Natural killer cell treated with Interleukin-12 subunit alpha and Interleukin-12 subunit beta and Interleukin-15 and Interleukin-18, amount 100 ng/mL, for 72 hours (primary cell): ENCODE measurements at regions not wholly inside any gene's neighbourhood (a gene's known extent, or its start where the extent isn't known, plus 50 kb on each side); places are given as distances from the start of the nearest gene placed in this dataset.

Experiments
- ATAC-seq, 2 donors: fragments of 150-1000 bp; cut with Tn5 transposase in 1 of 2; sonication (Bioruptor Pico), chemical (Tn5 transposase) in 1 of 2; 2 replicates each; pipeline ENCODE4 v1.10.0; 2021
- DNase-seq: peaks from one replicate; pipeline ENCODE4 v3.0.0; 2022; ENCODE audit warnings: low spot score
- H3K27ac Mint-ChIP-seq, 2 donors: 1 replicate in 1 of 2; 2 replicates in 1 of 2; pipeline ENCODE4 v1.8.0; 2022; ENCODE audit warnings: mixed read lengths in 2 of 2, mild to moderate bottlenecking in 1 of 2, moderate library complexity in 1 of 2
- H3K27me3 Mint-ChIP-seq, 2 donors: 1 replicate in 1 of 2; 2 replicates in 1 of 2; pipeline ENCODE4 v1.8.0; 2022; ENCODE audit warnings: mixed read lengths in 2 of 2
- H3K36me3 Mint-ChIP-seq: one replicate; pipeline ENCODE4 v1.8.0; 2022; ENCODE audit warnings: mixed read lengths
- H3K4me1 Mint-ChIP-seq, 2 donors: 1 replicate in 1 of 2; 2 replicates in 1 of 2; pipeline ENCODE4 v1.8.0; 2022; ENCODE audit warnings: low read depth in 2 of 2, mixed read lengths in 2 of 2, mild to moderate bottlenecking in 1 of 2
- H3K4me3 Mint-ChIP-seq: one replicate; pipeline ENCODE4 v1.8.0; 2022; ENCODE audit warnings: mixed read lengths
- H3K9me3 Mint-ChIP-seq: 2 replicates; pipeline ENCODE4 v1.8.0; 2022; ENCODE audit warnings: mixed read lengths

DNA sequence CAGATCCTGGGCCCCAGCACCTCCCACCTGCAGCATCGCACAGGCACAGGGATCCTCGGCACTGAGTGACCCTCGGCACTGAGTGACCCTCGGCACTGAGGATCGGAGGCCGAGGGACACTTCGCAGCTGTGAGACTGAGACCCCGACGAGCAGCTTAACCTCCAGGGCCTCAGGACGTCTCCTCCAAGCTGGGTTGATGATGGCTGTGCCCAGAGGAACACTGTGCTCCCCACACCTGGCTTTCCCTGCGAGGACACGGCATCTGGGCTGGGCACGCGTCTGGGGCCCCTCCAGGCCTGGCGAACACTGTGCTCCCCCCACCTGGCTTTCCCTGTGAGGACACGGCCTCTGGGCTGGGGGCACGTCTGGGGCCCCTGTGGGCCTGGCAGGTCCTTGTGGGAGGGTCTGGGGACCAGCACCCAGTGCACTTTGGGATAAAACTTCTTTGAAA, 158.3 kb upstream of the PPP2R2D start:
- Mint-ChIP-seq H3K9me3 (no peaks in the 10 kb centered on the region), H3K36me3 (no peaks in the 10 kb centered on the region), H3K27me3 (peaks cover 23 to 31% of the 10 kb centered on the region in 2 donors), H3K27ac (no peak overlapping the region), H3K4me1 (peaks cover 0 to 8% of the 10 kb centered on the region in 2 donors), H3K4me3 (no peak overlapping the region)
- ATAC-seq: no peak
- no peak for DNase-seq

DNA sequence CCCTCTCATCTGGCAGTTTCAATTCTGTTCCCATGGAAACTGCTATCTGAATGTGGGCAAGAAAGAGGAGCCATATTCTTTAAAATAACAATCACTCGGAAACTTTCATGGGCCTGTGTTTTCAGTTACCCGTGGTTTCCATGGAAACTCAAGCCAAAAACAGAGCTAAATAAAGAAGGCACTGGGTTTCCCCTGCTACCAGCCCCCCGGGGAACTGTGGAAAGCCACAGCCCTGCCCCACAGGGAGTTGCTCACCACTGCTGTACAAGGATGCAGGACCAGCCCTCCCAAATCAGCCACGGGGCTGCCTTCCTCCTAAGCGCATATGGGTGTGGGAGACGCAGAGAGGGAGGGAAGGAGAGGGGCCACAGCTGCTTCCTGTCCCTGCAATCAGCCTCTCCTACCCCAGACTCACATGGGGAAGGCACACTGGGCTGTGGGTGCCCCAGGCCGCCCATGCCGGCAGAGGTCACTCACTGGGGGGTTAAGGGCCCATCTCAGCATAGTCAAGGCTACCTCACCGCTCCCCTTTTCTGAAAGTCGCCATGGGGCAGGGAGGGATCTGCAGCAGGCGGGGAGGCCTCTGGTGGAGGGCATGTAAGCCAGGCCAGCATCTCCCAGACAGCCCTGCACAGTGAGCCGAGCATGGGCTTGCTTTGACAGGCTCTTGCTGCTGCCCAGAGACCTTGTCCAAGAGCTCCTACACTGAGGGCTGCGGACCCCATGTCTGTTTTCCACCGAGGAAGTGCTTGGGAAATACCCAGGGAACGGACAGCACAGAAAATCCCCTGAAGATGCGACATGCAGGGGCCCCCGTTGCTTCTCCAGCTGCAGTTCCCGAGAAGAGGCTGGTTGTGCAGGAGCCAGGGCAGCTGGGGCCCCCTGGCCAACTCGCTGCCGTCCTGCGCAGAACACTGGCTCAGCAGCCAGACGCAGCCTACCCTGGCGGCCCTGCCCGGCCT, 157.3 kb upstream of the PPP2R2D start:
- no peak overlapping the region for H3K4me3 Mint-ChIP-seq
- peak in 1 of 2 donors; percentile 21 for ATAC-seq
- DNase-seq: peak; percentile 15

DNA sequence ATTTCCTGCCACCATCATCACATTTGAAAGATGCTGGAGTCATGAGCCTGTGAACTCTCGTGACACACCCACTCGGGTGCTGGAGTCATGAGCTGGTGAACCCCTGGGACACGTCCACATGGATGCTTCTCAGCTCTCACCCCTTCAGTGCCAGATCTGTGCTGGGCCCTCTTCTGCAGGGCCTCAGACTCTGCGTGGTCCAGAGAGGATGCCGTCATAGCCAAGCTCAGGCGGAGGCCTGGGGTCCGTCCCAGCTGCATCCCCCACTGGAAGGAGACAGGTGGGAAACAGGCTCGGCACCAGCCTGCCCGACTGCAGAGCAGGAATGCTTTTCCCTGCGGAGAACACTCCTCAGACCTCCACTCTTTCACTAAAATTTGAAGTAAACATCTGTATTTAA, 156.5 kb upstream of the PPP2R2D start:
- peak; percentile 8 for DNase-seq
- Mint-ChIP-seq H3K9me3 (no peaks in the 10 kb centered on the region), H3K4me1 (peaks cover 0 to 6% of the 10 kb centered on the region in 2 donors), H3K36me3 (no peaks in the 10 kb centered on the region), H3K27ac (no peak overlapping the region), H3K27me3 (peaks cover 24 to 35% of the 10 kb centered on the region in 2 donors), H3K4me3 (no peak overlapping the region)
- no peak for ATAC-seq

More for the DNA sequence above, 157.3 kb upstream of the PPP2R2D start:
- Mint-ChIP-seq H3K36me3 (no peaks in the 10 kb centered on the region), H3K27me3 (peaks cover 22 to 34% of the 10 kb centered on the region in 2 donors), H3K9me3 (no peaks in the 10 kb centered on the region), H3K27ac (no peak overlapping the region), H3K4me1 (peaks cover 0 to 8% of the 10 kb centered on the region in 2 donors)

DNA sequence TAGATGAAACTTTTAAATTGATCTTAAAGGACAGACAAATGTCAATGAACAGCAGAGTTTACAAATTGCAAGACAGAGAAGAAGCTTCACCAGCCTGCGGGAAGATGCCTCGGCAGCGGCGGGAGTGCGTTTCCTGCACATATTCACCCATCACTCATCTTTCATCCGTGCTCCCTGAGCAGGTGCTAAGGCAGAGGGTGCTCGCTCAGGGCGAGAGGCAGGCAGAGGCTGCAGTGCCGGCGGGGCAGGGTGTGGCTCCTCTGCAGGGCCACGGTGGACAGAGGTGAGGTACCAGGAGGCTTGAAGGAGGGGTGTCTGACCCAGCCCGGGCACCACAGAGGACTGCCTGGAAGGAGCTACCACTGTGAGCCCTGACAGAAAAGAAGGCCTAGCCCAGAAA, 155.2 kb upstream of the PPP2R2D start:
- H3K27ac Mint-ChIP-seq: no peak overlapping the region
- ATAC-seq (no peak), DNase-seq (peak; percentile 31)
- H3K4me3 Mint-ChIP-seq: no peak overlapping the region
- peaks cover 20 to 25% of the 10 kb centered on the region in 2 donors for H3K27me3 Mint-ChIP-seq
- H3K36me3 Mint-ChIP-seq: no peaks in the 10 kb centered on the region
- H3K9me3 Mint-ChIP-seq: no peaks in the 10 kb centered on the region
- peaks cover 0 to 5% of the 10 kb centered on the region in 2 donors for H3K4me1 Mint-ChIP-seq

DNA sequence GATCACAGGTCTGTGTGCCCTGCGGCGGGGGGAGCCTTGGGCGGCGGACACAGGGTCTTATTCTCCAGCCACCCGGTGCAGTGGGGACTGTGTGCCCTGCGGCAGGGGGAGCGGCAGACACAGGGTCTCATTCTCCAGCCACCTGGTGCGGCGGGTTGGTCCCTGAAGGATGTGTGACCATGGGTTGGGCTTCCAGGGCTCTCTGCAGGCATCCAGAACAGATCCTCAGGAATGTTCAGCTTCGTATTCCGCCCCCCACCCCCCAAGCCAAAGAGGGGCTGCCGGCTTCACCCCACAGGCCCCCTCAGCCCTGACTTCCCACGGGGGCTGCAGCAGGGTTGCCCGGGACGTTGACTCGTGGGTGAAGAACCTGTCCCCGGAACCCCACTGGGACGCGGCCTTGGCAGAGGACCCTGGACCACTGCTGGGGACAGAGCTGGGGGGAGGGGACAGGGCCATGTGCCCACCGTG, 154.5 kb upstream of the PPP2R2D start:
- Mint-ChIP-seq H3K4me1 (peaks cover 0 to 5% of the 10 kb centered on the region in 2 donors), H3K4me3 (no peak overlapping the region), H3K27ac (no peak overlapping the region), H3K27me3 (peaks cover 20 to 25% of the 10 kb centered on the region in 2 donors), H3K9me3 (no peaks in the 10 kb centered on the region), H3K36me3 (no peaks in the 10 kb centered on the region)
- ATAC-seq (no peak), DNase-seq (peak; percentile 47)

DNA sequence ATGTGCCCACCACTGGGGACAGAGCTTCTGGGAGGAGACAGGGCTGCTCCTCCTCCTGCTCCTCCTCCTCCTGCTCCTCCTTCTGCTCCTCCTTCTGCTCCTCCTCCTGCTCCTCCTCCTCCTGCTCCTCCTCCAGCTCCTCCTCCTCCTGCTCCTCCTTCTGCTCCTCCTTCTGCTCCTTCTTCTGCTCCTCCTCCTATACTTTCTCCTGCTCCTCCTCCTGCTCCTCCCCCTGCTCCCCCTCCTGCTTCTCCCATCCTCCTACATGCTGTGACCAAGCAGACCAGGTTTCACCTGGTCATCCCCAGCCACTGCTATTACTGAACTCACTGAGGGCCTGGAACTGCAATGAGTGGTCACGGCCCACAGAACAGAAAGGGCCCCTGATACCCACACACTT, 154.0 kb upstream of the PPP2R2D start:
- H3K27ac Mint-ChIP-seq: no peak overlapping the region
- peaks cover 0 to 5% of the 10 kb centered on the region in 2 donors for H3K4me1 Mint-ChIP-seq
- no peak overlapping the region for H3K4me3 Mint-ChIP-seq
- H3K9me3 Mint-ChIP-seq: no peaks in the 10 kb centered on the region
- peaks cover 20 to 25% of the 10 kb centered on the region in 2 donors for H3K27me3 Mint-ChIP-seq
- no peak for DNase-seq
- no peaks in the 10 kb centered on the region for H3K36me3 Mint-ChIP-seq
- ATAC-seq: no peak

DNA sequence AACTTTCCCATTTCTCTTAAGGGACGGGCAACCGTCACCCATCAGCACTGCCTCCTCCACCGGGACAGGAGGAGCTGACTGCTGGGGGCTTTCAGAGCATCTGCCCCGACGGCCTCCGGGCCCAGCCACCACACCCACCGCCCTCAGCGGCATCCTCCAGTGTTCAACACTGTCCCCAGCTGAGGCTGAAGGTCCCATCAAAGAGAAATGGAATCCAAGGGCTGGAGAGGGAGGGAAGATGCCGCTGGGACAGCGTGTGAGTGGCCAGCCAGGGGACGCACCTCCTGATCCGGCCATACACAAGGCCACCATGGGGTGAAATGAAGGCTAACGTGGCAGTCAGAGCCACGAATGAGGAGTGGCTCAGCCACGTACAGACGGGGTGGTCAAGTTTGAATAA, 153.6 kb upstream of the PPP2R2D start:
- peaks cover 0 to 5% of the 10 kb centered on the region in 2 donors for H3K4me1 Mint-ChIP-seq
- DNase-seq (peak; percentile 31), ATAC-seq (no peak)
- no peak overlapping the region for H3K27ac Mint-ChIP-seq
- no peaks in the 10 kb centered on the region for H3K9me3 Mint-ChIP-seq
- no peak overlapping the region for H3K4me3 Mint-ChIP-seq
- no peaks in the 10 kb centered on the region for H3K36me3 Mint-ChIP-seq
- peaks cover 20 to 25% of the 10 kb centered on the region in 2 donors for H3K27me3 Mint-ChIP-seq

DNA sequence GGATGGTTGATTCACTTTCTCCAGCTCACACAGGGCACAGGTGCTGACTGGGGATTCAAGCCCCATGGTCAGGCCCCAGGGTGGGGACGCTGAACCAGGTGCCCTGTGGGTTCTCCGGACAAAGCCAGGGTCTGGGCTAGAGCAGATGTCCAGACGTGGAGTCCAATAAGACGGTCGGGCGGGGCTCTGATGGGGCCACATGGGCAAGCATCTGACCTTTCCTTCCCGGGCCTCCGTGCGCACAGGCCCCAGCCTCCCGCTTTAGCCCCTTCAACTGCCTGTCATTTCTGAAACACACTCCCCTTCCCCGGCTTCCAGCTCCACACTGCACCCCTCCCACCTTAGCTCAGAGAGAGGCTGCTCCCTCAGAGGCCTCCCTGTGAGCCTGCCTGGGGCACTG, 153.0 kb upstream of the PPP2R2D start:
- DNase-seq (peak; percentile 41), ATAC-seq (no peak)
- Mint-ChIP-seq H3K4me1 (peaks cover 0 to 5% of the 10 kb centered on the region in 2 donors), H3K27me3 (peaks cover 23 to 25% of the 10 kb centered on the region in 2 donors), H3K27ac (no peak overlapping the region), H3K9me3 (no peaks in the 10 kb centered on the region), H3K4me3 (no peak overlapping the region), H3K36me3 (no peaks in the 10 kb centered on the region)

DNA sequence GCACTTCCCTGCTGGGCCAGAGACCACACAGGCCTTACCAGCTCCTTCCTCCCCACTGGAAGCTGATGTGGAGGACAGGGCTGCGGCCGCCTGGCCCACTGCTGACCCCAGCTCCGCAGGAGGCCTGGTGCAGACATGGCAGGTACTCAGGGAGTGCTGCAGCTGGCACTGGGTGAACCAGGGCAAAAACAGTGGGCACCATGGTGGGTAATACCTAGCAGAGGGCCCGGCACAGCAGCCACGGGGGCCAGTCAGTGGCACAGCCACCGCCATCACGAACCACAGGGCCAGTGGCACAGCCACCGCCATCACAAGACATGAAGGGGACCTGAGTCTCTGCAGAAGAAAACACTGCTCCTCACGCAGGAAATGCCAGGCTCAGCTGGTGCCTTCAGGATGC, 152.6 kb upstream of the PPP2R2D start:
- ATAC-seq: no peak
- H3K36me3 Mint-ChIP-seq: no peaks in the 10 kb centered on the region
- peaks cover 23 to 25% of the 10 kb centered on the region in 2 donors for H3K27me3 Mint-ChIP-seq
- no peaks in the 10 kb centered on the region for H3K9me3 Mint-ChIP-seq
- no peak overlapping the region for H3K4me3 Mint-ChIP-seq
- peak; percentile 41 for DNase-seq
- H3K27ac Mint-ChIP-seq: no peak overlapping the region
- H3K4me1 Mint-ChIP-seq: peaks cover 0 to 5% of the 10 kb centered on the region in 2 donors

DNA sequence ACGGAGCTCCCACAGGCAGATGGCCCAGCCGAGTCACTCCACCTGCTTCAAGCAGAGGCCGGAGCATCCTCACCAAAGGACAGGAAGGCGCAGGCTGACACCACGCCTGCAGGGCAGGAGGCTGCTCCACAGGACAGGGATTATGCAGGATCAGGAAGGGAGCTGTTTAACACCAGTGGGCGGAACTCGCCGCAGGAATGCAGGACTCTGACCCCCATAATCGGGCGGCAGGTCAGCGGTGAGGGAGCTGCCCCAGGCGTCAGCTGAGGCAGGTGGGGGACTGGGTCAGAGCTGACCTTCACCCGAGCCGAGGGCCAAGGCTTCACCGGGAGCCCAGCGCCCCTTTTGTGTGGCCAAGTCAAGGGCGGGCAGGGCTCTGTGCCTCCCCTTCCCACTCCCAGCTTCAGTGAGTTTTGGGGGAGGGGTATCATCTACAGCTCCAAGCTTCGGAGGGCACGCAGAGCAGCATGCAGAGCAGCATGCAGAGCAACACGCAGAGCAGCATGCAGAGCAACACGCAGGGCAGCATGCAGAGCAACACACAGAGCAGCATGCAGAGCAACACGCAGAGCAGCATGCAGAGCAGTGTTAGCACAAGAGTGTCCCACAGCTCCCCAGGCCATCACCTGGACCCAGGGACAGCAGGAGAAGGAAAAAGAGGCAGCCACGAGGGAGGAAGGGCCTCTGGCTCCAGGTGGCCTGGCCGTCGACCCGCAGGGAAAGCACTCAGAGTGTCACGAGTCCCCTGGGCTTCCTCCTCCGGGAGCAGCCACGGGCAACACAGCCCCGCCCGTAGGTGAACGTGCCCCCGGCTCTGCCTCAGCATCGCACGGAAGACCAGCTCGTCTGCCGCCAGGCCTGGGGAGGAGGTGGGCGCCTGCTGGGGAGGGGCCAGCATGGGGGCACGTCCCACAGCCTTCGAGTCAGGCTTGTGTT, 151.7 kb upstream of the PPP2R2D start:
- H3K4me1 Mint-ChIP-seq: peaks cover 0 to 2% of the 10 kb centered on the region in 2 donors
- no peak overlapping the region for H3K27ac Mint-ChIP-seq
- H3K27me3 Mint-ChIP-seq: peaks cover 22% of the 10 kb centered on the region in 2 donors
- no peak overlapping the region for H3K4me3 Mint-ChIP-seq
- H3K36me3 Mint-ChIP-seq: no peaks in the 10 kb centered on the region
- DNase-seq: peak; percentile 32
- ATAC-seq: no peak
- no peaks in the 10 kb centered on the region for H3K9me3 Mint-ChIP-seq

DNA sequence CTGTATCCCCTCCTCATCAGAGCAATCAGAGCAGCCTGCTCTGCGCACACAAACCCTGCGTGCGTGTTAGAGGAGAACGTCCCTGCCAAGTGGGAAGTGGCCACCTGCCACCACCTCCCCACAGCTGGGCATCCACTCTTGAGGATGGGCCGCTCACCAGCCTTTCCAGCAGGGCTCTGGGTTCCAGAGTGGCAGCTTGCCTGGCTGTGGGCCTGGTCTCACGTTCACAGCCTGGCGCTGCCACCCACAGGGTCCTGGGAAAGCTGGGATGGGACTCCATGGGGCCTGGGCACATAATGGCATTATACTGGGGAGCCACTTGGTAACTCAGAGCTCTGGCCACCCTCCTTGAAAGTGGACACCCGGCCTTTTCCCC, 151.1 kb upstream of the PPP2R2D start:
- Mint-ChIP-seq H3K4me1 (no peaks in the 10 kb centered on the region), H3K4me3 (no peak overlapping the region), H3K27ac (no peak overlapping the region), H3K27me3 (peaks cover 15 to 16% of the 10 kb centered on the region in 2 donors), H3K36me3 (no peaks in the 10 kb centered on the region), H3K9me3 (no peaks in the 10 kb centered on the region)
- no peak for ATAC-seq
- no peak for DNase-seq

DNA sequence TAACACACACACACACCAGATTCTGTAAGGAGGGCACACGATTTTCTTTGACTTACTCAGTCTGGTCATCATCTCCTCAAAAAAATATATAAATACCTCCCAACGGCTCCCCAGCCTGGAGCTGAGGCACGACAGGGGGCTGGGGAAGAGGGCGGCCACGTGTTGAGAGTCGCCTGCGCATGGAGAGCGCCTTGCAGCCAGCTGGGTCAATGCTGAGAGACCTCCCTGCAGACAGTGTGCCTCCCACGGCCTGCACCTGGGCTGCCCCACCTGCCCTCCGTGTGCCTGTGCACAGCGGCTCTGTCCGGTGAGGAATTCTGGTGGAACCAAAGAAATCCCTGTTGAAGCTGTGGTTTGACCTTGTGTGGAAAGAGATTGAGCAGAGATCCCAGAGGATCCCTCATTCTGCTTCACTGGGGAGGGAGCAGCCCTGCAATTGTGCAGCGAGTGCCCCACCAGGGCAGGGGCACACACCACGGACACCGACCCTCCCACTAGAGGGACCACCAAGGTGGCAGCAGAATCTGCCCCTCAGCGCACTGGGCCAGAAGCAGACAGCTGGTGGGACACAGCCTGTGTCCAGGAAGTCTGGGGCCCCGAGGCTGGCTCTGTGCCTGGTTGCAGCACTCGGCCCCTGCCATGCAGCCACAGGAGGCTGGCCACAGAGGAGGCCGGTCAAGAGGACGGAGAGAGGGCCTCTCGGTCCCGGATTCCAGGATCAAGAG, 150.5 kb upstream of the PPP2R2D start:
- no peak overlapping the region for H3K27ac Mint-ChIP-seq
- DNase-seq: no peak
- H3K27me3 Mint-ChIP-seq: peaks cover 9 to 12% of the 10 kb centered on the region in 2 donors
- H3K36me3 Mint-ChIP-seq: no peaks in the 10 kb centered on the region
- no peaks in the 10 kb centered on the region for H3K4me1 Mint-ChIP-seq
- H3K9me3 Mint-ChIP-seq: no peaks in the 10 kb centered on the region
- H3K4me3 Mint-ChIP-seq: no peak overlapping the region
- no peak for ATAC-seq
